ENCODE measurements at regions not wholly inside any gene's neighbourhood (a gene's known extent, or its start where the extent isn't known, plus 50 kb on each side); places are given as distances from the start of the nearest gene placed in this dataset.
"Not testable (repeated sequence)": the region's sequence is repeated elsewhere in the genome, so short reads cannot be mapped to it uniquely, and the experiment has no call there.

DNA sequence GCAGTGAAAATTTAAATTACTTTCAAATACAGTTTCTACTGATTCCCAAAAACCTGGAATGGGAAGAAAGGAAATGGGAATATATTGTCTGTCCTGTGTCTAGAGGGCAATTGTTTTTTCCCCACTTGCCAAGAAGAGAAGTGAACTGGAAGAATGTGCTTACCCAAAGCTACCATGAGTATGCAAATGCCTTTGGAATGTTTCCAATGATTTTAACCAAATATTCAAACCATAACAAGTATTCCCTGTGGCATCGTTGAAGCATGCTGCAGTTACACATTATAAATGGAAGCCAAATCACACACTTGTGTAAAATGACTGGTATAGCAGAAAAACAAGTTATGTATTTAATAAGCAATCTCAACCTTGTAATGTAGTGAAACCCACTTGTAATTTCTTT, 368.2 kb downstream of the GBE1 start:
- Mint-ChIP-seq H3K4me1 (ENCODE audit: low read depth) (no peaks in the 10 kb centered on the region), H3K9me3 (no peaks in the 10 kb centered on the region), H3K27ac (no peak overlapping the region), H3K4me3 (no peak overlapping the region), H3K36me3 (ENCODE audit: low read depth) (no peaks in the 10 kb centered on the region), H3K27me3 (ENCODE audit: low read depth) (no peaks in the 10 kb centered on the region)

DNA sequence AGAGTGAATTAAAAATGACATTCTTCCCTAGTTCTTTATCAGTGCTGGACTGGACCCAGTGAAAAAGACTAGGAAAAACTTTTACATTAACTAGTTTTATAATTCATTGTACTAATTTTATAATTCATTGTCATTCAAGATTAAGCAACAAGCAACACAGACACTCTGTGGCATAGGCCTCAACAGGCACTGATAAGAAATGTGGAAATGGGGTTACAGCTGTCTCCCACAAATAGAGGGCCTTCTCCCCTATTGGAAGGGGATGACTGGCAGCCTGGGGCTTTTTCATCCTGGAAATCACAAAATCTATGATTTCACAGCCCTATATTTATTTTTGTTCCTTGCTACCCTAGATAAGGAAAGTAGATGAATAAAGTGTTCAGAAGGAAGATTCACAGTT, 370.6 kb downstream of the GBE1 start:
- Mint-ChIP-seq H3K4me1 (ENCODE audit: low read depth) (no peaks in the 10 kb centered on the region), H3K36me3 (ENCODE audit: low read depth) (no peaks in the 10 kb centered on the region), H3K27ac (no peak overlapping the region), H3K9me3 (no peaks in the 10 kb centered on the region), H3K27me3 (ENCODE audit: low read depth) (no peaks in the 10 kb centered on the region), H3K4me3 (no peak overlapping the region)

GRCh38 chr3:81388191-81388590, 373.3 kb downstream of the GBE1 start:
- H3K4me1 Mint-ChIP-seq (ENCODE audit: low read depth) = no peaks in the 10 kb centered on the region
- no peak overlapping the region for H3K4me3 Mint-ChIP-seq
- no peaks in the 10 kb centered on the region for H3K9me3 Mint-ChIP-seq
- no peaks in the 10 kb centered on the region for H3K27me3 Mint-ChIP-seq (ENCODE audit: low read depth)
- no peak overlapping the region for H3K27ac Mint-ChIP-seq
- H3K36me3 Mint-ChIP-seq (ENCODE audit: low read depth) = no peaks in the 10 kb centered on the region

GRCh38 chr3:81382470-81382869, 379.0 kb downstream of the GBE1 start:
- no peaks in the 10 kb centered on the region for H3K9me3 Mint-ChIP-seq
- H3K4me1 Mint-ChIP-seq (ENCODE audit: low read depth) = no peaks in the 10 kb centered on the region
- no peaks in the 10 kb centered on the region for H3K36me3 Mint-ChIP-seq (ENCODE audit: low read depth)
- no peak overlapping the region for H3K4me3 Mint-ChIP-seq
- H3K27ac Mint-ChIP-seq = no peak overlapping the region
- no peaks in the 10 kb centered on the region for H3K27me3 Mint-ChIP-seq (ENCODE audit: low read depth)

DNA sequence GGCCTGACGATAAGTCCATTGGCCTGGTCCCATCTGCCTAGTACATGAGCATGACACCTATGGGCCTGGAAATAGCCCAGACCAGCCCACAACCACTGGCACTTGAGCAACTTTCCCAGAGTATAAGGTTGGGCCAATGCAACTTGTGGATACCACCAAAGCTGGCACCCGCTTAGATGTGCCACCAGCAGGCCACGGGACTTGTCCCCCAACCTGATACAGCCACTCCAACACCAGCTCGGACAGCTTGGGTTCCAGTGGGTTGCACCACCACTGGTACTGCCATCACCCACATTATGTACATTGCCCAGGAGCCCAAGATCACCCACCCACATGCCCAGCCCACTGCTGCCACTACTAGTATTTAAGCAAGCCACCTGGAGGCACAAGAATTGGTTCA, 381.2 kb downstream of the GBE1 start:
- H3K36me3 Mint-ChIP-seq (ENCODE audit: low read depth) = no peaks in the 10 kb centered on the region
- no peak overlapping the region for H3K4me3 Mint-ChIP-seq
- no peaks in the 10 kb centered on the region for H3K4me1 Mint-ChIP-seq (ENCODE audit: low read depth)
- H3K27ac Mint-ChIP-seq = no peak overlapping the region
- H3K27me3 Mint-ChIP-seq (ENCODE audit: low read depth) = no peaks in the 10 kb centered on the region
- H3K9me3 Mint-ChIP-seq = peaks cover 4% of the 10 kb centered on the region

DNA sequence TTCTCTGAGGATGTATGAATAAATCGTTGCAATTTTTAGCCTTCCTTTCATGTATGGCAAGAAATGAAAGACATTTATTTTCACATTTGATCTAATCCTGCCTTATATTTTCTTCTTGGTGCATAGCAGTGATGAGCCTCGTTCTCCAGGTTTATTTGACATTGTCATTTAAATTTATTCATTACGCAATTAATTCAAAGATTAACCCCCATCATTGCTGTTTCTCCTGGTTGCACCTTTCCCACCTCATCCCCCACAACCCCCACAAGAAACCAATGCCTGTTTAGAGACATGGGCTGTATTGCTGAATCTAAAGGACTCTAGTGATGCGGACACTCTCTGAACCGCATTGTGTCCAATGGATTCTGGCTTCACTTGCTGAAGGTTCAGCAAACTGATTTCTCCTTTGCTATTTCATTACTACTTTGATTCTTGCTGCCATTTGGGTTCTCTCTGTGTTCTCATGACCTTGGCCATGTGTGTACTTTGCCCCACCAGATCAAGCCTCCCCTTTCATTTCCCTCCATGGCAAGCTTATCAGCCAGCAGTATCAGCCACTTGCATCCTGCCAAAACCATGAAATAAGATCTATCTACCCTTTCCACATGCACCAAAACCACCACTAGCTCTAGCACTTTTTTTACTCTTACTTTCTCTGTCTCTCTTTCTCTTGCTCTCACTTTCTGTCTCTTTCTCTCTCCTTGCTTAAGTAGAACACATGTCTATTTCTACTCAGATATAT, 382.7 kb downstream of the GBE1 start:
- Mint-ChIP-seq H3K4me3 (no peak overlapping the region), H3K9me3 (peaks cover 12% of the 10 kb centered on the region), H3K27me3 (ENCODE audit: low read depth) (no peaks in the 10 kb centered on the region), H3K36me3 (ENCODE audit: low read depth) (no peaks in the 10 kb centered on the region), H3K27ac (no peak overlapping the region), H3K4me1 (ENCODE audit: low read depth) (no peaks in the 10 kb centered on the region)

DNA sequence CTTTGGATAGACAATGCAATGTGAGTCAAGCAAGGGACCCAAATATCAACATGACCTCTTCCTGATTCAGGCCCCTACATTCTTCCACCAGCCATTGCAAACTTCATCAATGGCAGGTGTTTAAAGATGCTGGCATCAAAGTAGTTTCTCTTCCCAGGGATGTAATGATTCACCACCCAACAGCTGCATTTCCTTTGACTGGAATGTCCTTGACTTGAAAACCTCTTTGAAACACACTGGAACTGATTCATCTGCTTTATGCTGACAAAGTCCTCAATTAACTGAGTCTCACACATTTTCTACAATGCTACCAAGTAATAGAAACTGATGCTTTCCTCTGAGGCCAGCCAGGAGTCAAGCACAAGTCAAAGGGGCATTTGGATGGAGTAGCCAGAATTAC, 385.5 kb downstream of the GBE1 start:
- Mint-ChIP-seq H3K27me3 (ENCODE audit: low read depth) (no peaks in the 10 kb centered on the region), H3K27ac (no peak overlapping the region), H3K4me3 (no peak overlapping the region), H3K9me3 (peaks cover 18% of the 10 kb centered on the region), H3K4me1 (ENCODE audit: low read depth) (no peaks in the 10 kb centered on the region), H3K36me3 (ENCODE audit: low read depth) (no peaks in the 10 kb centered on the region)

- Mint-ChIP-seq H3K27ac (no peak overlapping the region), H3K27me3 (ENCODE audit: low read depth) (no peaks in the 10 kb centered on the region), H3K4me3 (no peak overlapping the region), H3K9me3 (peaks cover 2% of the 10 kb centered on the region), H3K4me1 (ENCODE audit: low read depth) (no peaks in the 10 kb centered on the region), H3K36me3 (ENCODE audit: low read depth) (no peaks in the 10 kb centered on the region)
Measured at GRCh38 chr3:81364411-81364810, 397.0 kb downstream of the GBE1 start.

GRCh38 chr3:81363816-81364215, 397.6 kb downstream of the GBE1 start:
- H3K27me3 Mint-ChIP-seq (ENCODE audit: low read depth) = no peaks in the 10 kb centered on the region
- no peak overlapping the region for H3K27ac Mint-ChIP-seq
- H3K4me3 Mint-ChIP-seq = no peak overlapping the region
- peaks cover 2% of the 10 kb centered on the region for H3K9me3 Mint-ChIP-seq
- no peaks in the 10 kb centered on the region for H3K36me3 Mint-ChIP-seq (ENCODE audit: low read depth)
- H3K4me1 Mint-ChIP-seq (ENCODE audit: low read depth) = no peaks in the 10 kb centered on the region

DNA sequence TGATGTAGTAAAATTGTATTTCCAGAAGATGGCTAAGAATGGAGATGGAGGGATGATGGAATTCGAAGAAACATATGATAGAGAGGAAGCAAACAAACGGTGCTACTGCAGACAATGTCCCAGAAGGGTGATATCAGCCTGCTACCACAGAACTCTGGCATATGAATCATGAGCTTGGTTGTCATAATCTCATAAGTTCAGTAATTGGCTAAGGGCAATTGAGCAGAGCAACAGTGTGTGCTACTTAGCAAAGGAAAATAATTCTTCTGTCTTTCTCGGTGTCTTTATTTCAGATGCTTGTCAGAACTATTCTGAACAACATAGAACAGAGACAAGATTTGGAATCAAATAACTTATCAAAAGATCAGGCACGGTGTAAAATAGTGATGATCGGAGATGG, 407.3 kb downstream of the GBE1 start:
- no peaks in the 10 kb centered on the region for H3K9me3 Mint-ChIP-seq
- H3K27me3 Mint-ChIP-seq (ENCODE audit: low read depth) = no peaks in the 10 kb centered on the region
- H3K36me3 Mint-ChIP-seq (ENCODE audit: low read depth) = no peaks in the 10 kb centered on the region
- no peaks in the 10 kb centered on the region for H3K4me1 Mint-ChIP-seq (ENCODE audit: low read depth)
- no peak overlapping the region for H3K4me3 Mint-ChIP-seq
- H3K27ac Mint-ChIP-seq = no peak overlapping the region

DNA sequence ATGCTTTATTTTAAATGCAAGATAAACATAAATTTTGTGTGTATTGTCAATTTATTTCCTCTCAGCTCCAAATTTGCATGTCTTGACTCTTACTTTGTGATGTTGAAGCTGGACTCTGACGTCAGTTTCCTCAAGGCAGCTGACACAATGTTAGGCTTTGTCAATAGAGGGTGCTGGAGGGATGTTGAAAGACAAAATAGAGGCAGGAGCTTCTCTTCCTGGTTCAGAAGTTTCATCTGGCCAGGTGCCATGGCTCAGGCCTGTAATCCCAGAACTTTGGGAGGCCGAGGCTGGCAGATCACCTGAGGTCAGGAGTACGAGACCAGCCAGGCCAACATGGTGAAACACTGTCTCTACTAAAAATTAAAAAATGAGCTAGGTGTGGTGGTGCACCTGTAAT, 408.6 kb downstream of the GBE1 start:
- H3K36me3 Mint-ChIP-seq (ENCODE audit: low read depth) = no peaks in the 10 kb centered on the region

GRCh38 chr3:81349816-81350340, 411.6 kb downstream of the GBE1 start:
- Mint-ChIP-seq H3K27ac (no peak overlapping the region), H3K9me3 (no peaks in the 10 kb centered on the region), H3K4me3 (no peak overlapping the region), H3K27me3 (ENCODE audit: low read depth) (no peaks in the 10 kb centered on the region), H3K4me1 (ENCODE audit: low read depth) (no peaks in the 10 kb centered on the region), H3K36me3 (ENCODE audit: low read depth) (no peaks in the 10 kb centered on the region)

More for the DNA sequence above, 408.6 kb downstream of the GBE1 start:
- Mint-ChIP-seq H3K4me1 (ENCODE audit: low read depth) (no peaks in the 10 kb centered on the region), H3K4me3 (no peak overlapping the region), H3K27me3 (ENCODE audit: low read depth) (no peaks in the 10 kb centered on the region), H3K27ac (no peak overlapping the region), H3K9me3 (no peaks in the 10 kb centered on the region)

DNA sequence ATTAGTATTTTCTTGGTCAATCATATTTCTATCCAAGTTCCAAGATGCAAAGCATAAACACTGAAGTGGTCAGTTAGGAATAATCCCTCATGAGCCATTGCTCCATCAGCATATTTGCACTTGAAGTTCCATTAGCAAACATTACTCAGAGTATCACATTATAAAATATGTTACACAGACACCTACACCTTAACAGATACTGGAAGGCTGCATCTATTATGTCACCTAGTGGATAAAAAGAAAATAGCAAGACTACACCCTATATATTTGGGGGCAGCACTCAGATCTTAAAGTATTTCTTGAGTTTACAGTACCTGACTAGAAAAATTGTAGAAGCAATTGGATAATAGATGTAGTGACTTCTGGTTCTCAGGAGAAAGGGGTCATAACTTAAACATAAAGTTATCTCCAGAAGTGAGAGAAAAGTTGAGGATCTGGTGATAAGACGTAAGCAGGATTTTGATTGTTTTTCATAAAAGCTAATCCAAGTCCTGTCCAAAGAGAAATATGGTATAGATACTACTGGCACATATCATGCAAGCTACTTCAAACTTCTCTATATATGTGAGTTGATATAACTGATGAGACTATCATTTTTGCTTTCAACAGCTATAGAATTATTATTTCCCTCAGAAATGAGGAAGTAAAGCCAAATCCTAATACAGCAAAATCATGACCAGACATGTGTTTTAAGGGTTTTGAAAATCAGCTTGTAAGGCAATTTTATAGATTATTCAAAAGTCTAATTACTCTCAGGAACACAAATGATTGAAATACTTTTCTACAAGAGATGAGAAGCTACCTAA, 422.2 kb downstream of the GBE1 start:
- H3K27me3 Mint-ChIP-seq (ENCODE audit: low read depth) = no peaks in the 10 kb centered on the region
- no peak overlapping the region for H3K4me3 Mint-ChIP-seq
- no peak overlapping the region for H3K27ac Mint-ChIP-seq
- H3K36me3 Mint-ChIP-seq (ENCODE audit: low read depth) = no peaks in the 10 kb centered on the region
- no peaks in the 10 kb centered on the region for H3K9me3 Mint-ChIP-seq
- no peaks in the 10 kb centered on the region for H3K4me1 Mint-ChIP-seq (ENCODE audit: low read depth)

GRCh38 chr3:81336470-81336869, 425.0 kb downstream of the GBE1 start:
- Mint-ChIP-seq H3K4me1 (ENCODE audit: low read depth) (no peaks in the 10 kb centered on the region), H3K27me3 (ENCODE audit: low read depth) (no peaks in the 10 kb centered on the region), H3K36me3 (ENCODE audit: low read depth) (no peaks in the 10 kb centered on the region), H3K4me3 (no peak overlapping the region), H3K9me3 (no peaks in the 10 kb centered on the region), H3K27ac (no peak overlapping the region)

DNA sequence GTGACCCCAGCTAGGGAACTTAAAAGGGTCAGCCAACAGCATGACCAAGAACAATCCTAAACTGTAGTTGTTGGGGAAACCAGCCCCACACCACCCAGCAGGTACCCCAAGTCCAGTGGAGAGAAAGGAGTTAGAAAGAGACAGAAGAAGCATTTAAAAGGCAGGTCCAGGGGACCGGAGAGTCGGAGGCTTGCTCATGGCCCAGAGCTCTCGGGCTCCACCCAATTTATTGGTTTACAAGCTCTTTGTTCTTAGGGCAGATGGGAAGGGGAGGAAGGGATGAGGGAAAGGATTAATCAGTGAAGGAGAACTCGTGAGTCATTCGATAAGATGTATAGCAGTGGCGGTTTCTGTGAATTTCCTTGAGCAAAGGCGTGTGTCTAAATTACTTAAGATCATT, 431.6 kb downstream of the GBE1 start:
- not testable (repeated sequence) for H3K27me3 Mint-ChIP-seq (ENCODE audit: low read depth); H3K36me3 Mint-ChIP-seq (ENCODE audit: low read depth); H3K27ac Mint-ChIP-seq; H3K9me3 Mint-ChIP-seq; H3K4me3 Mint-ChIP-seq; H3K4me1 Mint-ChIP-seq (ENCODE audit: low read depth)
